ENCODE measurements at regions not wholly inside any gene's neighbourhood (a gene's known extent, or its start where the extent isn't known, plus 50 kb on each side); places are given as distances from the start of the nearest gene placed in this dataset.

DNA sequence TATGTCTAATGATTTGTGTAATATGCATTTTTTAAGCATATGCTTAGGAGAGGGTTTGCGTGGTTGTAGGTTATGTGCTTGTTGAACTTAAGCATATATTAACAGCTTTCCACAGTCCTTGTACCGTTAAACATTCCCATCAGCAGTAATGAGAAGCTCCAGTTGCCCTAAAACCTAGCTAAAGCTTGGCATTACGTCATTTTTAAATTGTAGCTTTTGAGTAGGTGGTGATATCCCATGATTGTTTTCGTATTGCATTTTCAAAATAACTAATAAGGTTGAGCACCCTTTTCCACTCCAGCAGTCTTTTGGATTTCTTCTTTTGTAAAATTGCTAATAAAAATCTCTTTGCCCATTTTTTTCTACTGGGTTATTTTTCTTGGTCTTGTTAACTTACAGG lies 453.1 kb upstream of the GCFC2 start:
- no peak for TF ChIP-seq EZH2phosphoT487 (IDR thresholded peaks at IDR 0.05; ENCODE audit: insufficient read depth, low read depth)
- TF ChIP-seq EZH2 (IDR thresholded peaks at IDR 0.05; ENCODE audit: insufficient read depth, poor library complexity, severe bottlenecking): no peak

All from GM23248 (cell line).